ENCODE measurements at regions not wholly inside any gene's neighbourhood (a gene's known extent, or its start where the extent isn't known, plus 50 kb on each side); places are given as distances from the start of the nearest gene placed in this dataset.

DNA sequence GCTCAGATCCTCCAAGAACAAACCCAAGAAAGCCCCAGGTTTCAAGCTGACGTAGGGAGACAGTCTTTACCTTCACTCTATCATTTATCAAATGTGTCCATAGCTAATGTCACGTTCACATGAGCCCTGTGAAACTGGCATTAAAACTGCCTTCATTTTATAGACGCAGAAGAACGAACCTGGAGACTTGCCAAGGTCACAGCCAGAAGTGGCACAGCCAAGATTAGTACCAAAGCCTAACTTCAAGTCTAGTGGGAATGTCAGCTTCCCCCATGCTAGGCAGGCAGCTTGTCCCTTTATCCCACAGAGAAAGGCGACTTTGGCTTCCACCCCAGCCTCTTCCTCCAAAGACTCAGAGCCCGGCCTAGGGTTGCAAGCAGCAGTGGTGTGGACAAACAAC lies 517.2 kb downstream of the SHQ1 start:
- H3K27me3 ChIP-seq (ENCODE audit: control insufficient read depth, insufficient read depth, low read length) = peaks cover 17% of the 10 kb centered on the region
- TF ChIP-seq, protein P1, sequence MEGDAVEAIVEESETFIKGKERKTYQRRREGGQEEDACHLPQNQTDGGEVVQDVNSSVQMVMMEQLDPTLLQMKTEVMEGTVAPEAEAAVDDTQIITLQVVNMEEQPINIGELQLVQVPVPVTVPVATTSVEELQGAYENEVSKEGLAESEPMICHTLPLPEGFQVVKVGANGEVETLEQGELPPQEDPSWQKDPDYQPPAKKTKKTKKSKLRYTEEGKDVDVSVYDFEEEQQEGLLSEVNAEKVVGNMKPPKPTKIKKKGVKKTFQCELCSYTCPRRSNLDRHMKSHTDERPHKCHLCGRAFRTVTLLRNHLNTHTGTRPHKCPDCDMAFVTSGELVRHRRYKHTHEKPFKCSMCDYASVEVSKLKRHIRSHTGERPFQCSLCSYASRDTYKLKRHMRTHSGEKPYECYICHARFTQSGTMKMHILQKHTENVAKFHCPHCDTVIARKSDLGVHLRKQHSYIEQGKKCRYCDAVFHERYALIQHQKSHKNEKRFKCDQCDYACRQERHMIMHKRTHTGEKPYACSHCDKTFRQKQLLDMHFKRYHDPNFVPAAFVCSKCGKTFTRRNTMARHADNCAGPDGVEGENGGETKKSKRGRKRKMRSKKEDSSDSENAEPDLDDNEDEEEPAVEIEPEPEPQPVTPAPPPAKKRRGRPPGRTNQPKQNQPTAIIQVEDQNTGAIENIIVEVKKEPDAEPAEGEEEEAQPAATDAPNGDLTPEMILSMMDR (IDR thresholded peaks at IDR 0.05; ENCODE audit: insufficient read depth, low read length, poor library complexity, severe bottlenecking) = no peak

DNA sequence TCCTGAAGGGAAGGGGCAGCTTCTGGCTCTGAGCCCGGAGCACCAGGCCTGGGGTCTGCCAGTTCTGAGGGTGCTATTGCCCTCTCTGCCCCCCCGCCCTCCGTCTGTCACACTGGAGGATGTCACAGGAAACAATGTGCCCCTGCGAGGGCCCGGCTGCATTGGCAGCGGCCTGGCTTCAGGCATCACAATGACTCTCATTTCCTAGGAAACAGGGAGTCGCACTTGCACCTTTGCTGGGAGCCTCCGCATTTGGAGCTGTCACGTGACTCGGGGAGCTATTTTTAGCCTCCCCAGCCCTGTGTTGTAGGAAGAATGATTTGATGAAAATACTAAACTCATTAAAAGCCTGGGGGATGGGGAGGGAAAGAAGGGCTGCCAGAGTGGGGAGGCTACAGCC lies 518.9 kb downstream of the SHQ1 start:
- TF ChIP-seq, protein P1 (IDR thresholded peaks at IDR 0.05; ENCODE audit: insufficient read depth, low read length, poor library complexity, severe bottlenecking) = no peak
- no peak for DNase-seq (ENCODE audit: low read depth)
- Histone ChIP-seq H3K27me3 (ENCODE audit: control insufficient read depth, insufficient read depth, low read length) (peaks cover 17% of the 10 kb centered on the region), H3K36me3 (ENCODE audit: control insufficient read depth, insufficient read depth, low read length) (no peaks in the 10 kb centered on the region), H3K4me3 (ENCODE audit: low read depth, low read length) (no peak overlapping the region)

More for the DNA sequence above, 517.2 kb downstream of the SHQ1 start:
- no peak overlapping the region for H3K4me3 ChIP-seq (ENCODE audit: low read depth, low read length)
- H3K36me3 ChIP-seq (ENCODE audit: control insufficient read depth, insufficient read depth, low read length) = no peaks in the 10 kb centered on the region
- no peak for DNase-seq (ENCODE audit: low read depth)

DNA sequence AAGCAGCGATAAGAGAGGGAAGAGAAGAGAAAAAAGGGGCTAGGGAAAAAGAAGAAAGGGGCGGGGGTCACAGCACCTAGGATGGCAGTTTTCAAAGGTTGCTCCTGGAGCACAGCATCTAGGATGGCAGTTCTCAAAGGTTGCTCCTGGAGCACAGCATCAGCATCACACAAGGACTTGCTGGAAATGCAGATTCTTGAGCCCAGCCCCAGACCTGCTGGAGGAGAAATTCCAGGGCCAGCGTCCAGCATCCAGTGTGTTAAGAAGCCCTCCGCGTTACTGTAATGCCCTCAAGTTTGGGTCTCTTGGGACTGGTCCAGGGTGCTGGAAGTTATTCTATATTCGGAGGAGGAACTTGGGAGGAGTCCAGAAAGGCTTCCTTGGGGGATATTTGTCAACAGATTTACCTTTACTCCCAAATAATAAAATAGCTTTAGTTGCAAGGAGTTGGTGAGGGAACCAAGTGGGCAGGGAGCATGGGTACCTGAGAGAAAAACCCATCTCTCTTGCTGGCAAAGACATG lies 519.4 kb downstream of the SHQ1 start:
- TF ChIP-seq, protein P1 (IDR thresholded peaks at IDR 0.05; ENCODE audit: insufficient read depth, low read length, poor library complexity, severe bottlenecking) = no peak
- Histone ChIP-seq H3K27me3 (ENCODE audit: control insufficient read depth, insufficient read depth, low read length) (peaks cover 17% of the 10 kb centered on the region), H3K4me3 (ENCODE audit: low read depth, low read length) (no peak overlapping the region), H3K36me3 (ENCODE audit: control insufficient read depth, insufficient read depth, low read length) (no peaks in the 10 kb centered on the region)
- DNase-seq (ENCODE audit: low read depth) = no peak

DNA sequence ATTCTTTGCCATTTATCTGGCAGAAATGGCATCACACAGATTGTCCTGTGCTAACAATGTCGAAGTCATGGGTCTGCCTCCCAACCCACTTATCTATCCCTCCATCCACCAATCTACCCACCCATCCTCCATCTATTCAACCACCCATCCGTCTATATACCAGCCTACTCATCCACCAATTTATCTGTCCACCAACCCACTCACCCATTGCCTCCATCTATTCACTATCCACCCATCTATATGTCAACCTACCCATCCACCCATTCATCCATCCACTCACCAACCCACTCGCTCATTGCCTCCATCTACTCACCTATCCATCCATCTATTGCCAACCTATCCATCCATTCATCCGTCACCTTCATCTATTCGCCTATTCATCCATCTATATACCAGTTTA lies 521.2 kb downstream of the SHQ1 start:
- Histone ChIP-seq H3K27me3 (ENCODE audit: control insufficient read depth, insufficient read depth, low read length) (peaks cover 15% of the 10 kb centered on the region), H3K36me3 (ENCODE audit: control insufficient read depth, insufficient read depth, low read length) (no peaks in the 10 kb centered on the region), H3K4me3 (ENCODE audit: low read depth, low read length) (no peak overlapping the region)
- no peak for DNase-seq (ENCODE audit: low read depth)
- TF ChIP-seq, protein P1 (IDR thresholded peaks at IDR 0.05; ENCODE audit: insufficient read depth, low read length, poor library complexity, severe bottlenecking) = no peak

DNA sequence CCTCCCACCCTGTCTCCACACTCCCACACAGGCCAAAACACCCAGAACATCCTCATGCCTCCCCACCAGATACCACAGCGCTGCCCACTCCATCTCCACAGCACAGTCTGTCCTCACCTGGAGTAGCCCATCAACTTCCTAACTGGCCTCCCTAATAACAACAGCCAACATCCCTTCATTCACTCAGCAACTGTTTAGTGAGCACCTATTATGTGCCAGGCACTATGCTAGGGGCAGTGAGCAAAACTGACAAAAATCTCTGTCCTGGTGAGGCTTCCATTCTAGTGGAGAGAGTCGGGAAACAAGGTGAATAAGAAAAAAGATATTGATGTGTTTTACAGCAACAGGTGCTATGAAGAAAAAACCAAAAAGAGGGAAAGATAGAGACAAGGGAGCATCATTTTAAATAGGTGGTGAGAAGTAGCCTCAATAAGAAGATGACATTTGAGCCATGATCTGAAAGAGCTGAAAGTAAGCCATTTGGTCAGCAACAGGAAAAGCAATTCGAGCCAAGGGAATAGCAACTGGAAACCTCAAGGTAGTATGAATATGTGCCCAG lies 523.9 kb downstream of the SHQ1 start:
- no peak for DNase-seq (ENCODE audit: low read depth)
- TF ChIP-seq, protein P1 (IDR thresholded peaks at IDR 0.05; ENCODE audit: insufficient read depth, low read length, poor library complexity, severe bottlenecking) = no peak
- H3K4me3 ChIP-seq (ENCODE audit: low read depth, low read length) = no peak overlapping the region
- H3K36me3 ChIP-seq (ENCODE audit: control insufficient read depth, insufficient read depth, low read length) = no peaks in the 10 kb centered on the region
- peaks cover 7% of the 10 kb centered on the region for H3K27me3 ChIP-seq (ENCODE audit: control insufficient read depth, insufficient read depth, low read length)

DNA sequence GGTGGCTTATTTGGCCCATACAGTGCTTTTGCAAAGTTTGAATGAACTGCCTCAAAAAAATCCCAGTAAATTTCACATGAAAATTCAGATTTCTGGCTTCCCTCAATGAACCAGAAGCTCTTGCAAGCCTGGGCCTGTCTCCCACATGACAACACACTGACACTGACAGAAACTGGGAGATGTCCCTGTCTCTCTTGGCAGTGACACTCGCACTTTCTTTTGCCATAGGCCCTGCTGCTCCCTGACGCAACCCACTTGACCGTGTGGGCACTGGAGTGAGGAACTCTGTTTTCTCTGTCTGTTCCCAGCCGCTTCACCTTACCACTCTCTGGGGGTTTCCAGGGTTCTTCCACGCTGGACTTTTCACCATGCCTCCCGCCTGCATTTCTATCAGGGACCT lies 524.5 kb downstream of the SHQ1 start:
- no peaks in the 10 kb centered on the region for H3K36me3 ChIP-seq (ENCODE audit: control insufficient read depth, insufficient read depth, low read length)
- no peak for DNase-seq (ENCODE audit: low read depth)
- H3K27me3 ChIP-seq (ENCODE audit: control insufficient read depth, insufficient read depth, low read length) = peaks cover 2% of the 10 kb centered on the region
- no peak overlapping the region for H3K4me3 ChIP-seq (ENCODE audit: low read depth, low read length)
- TF ChIP-seq, protein P1 (IDR thresholded peaks at IDR 0.05; ENCODE audit: insufficient read depth, low read length, poor library complexity, severe bottlenecking) = no peak

Data from kidney epithelial cell (primary cell).